ENCODE measurements at regions not wholly inside any gene's neighbourhood (a gene's known extent, or its start where the extent isn't known, plus 50 kb on each side); places are given as distances from the start of the nearest gene placed in this dataset.

- no peak for DNase-seq (ENCODE audit: low spot score)
- H3K4me3 Mint-ChIP-seq = no peak overlapping the region
- TF ChIP-seq USF2 (CRISPR knock-in tag; IDR thresholded peaks at IDR 0.05) = no peak
- TF ChIP-seq ZNF416 (CRISPR knock-in tag; IDR thresholded peaks at IDR 0.05) = no peak
- TF ChIP-seq FOXP1 (CRISPR knock-in tag; IDR thresholded peaks at IDR 0.05; ENCODE audit: borderline replicate concordance) = no peak
- TF ChIP-seq TCF7 (CRISPR knock-in tag; IDR thresholded peaks at IDR 0.05; ENCODE audit: low read depth) = no peak
- TF ChIP-seq ATF6 (CRISPR knock-in tag; IDR thresholded peaks at IDR 0.05) = no peak
- TF ChIP-seq ZNF219 (CRISPR knock-in tag; IDR thresholded peaks at IDR 0.05; ENCODE audit: borderline replicate concordance) = no peak
- no peak for TF ChIP-seq ARID4B (CRISPR knock-in tag; IDR thresholded peaks at IDR 0.05; ENCODE audit: borderline replicate concordance)
- TF ChIP-seq ZMAT4 (CRISPR knock-in tag; IDR thresholded peaks at IDR 0.05) = no peak
- no peak for TF ChIP-seq HMGXB4 (CRISPR knock-in tag; IDR thresholded peaks at IDR 0.05)
- no peak for TF ChIP-seq HMGA2 (CRISPR knock-in tag; IDR thresholded peaks at IDR 0.05)
- no peak for TF ChIP-seq SP1 (CRISPR knock-in tag; conservative IDR thresholded peaks at IDR 0.05)
- no peak for TF ChIP-seq ATF1 (CRISPR knock-in tag; IDR thresholded peaks at IDR 0.05)
- no peak for TF ChIP-seq PRRX2 (CRISPR knock-in tag; IDR thresholded peaks at IDR 0.05)
- no peak for TF ChIP-seq PRDM15 (CRISPR knock-in tag; IDR thresholded peaks at IDR 0.05)
- no peaks in the 10 kb centered on the region for H3K36me3 Mint-ChIP-seq
- peaks cover 4% of the 10 kb centered on the region; the same call in 1 of the 2 replicates for H3K27me3 Mint-ChIP-seq (ENCODE audit: low read depth)
- ChIA-PET POLR2A (no interaction called here), CTCF (interaction anchor here (1.0 kb wide), 1 partner anchor 146 kb away, joined by 3 read pairs; no protein-coding TSS in a partner anchor)
- H3K4me1 Mint-ChIP-seq = peaks cover 22% of the 10 kb centered on the region
- no peak for ATAC-seq
- H3K27ac Mint-ChIP-seq = no peak overlapping the region
- H3K9me3 Mint-ChIP-seq = peaks cover 12% of the 10 kb centered on the region; the same call in 1 of the 2 replicates
Measured at GRCh38 chr10:124242791-124243190, 149.4 kb upstream of the CHST15 start.

Measured in WTC11 (cell line).